A549 (cell line): ENCODE measurements at regions not wholly inside any gene's neighbourhood (a gene's known extent, or its start where the extent isn't known, plus 50 kb on each side); places are given as distances from the start of the nearest gene placed in this dataset.
"Not testable (repeated sequence)": the region's sequence is repeated elsewhere in the genome, so short reads cannot be mapped to it uniquely, and the experiment has no call there.

Experiments
- ATAC-seq, 2 experiments: fragments of 200-7000 bp in 1 of 2; fragments of >200 bp in 1 of 2; cut with Nextera tagmentation in 1 of 2; cut with Tn5 transposase in 1 of 2; 3 replicates each; pipeline versions ENCODE4 v1.8.0 to v1.9.1; 2018 to 2020; ENCODE audit warnings: mild to moderate bottlenecking in 1 of 2, moderate library complexity in 1 of 2
- CTCF ChIA-PET: fragments of 300-600 bp; sonication (Branson Sonifier 250); formaldehyde crosslinking; extraction: SDS; loops from one replicate; lab custom pipeline; 2021; ENCODE audit warnings: antibody characterized with exemption, inconsistent platforms; lab: Yijun Ruan, JAX
- POLR2A ChIA-PET: fragments of 350-600 bp; formaldehyde crosslinking; extraction: SDS; loops from one replicate; lab custom pipeline; 2021; ENCODE audit warnings: antibody characterized with exemption, inconsistent platforms; lab: Yijun Ruan, JAX
- DNase-seq, 2 experiments: peaks; one replicate each; pipeline versions ENCODE4 v3.0.0 to v3.0.0-alpha.2; 2011 to 2016; ENCODE audit warnings: low read depth in 1 of 2, low spot score in 1 of 2
- FAIRE-seq: peaks from 2 replicates; lab custom pipeline; 2011; peaks lifted over from hg19 to GRCh38; lab: Jason Lieb, UNC
- H3K27ac ChIP-seq, 2 experiments: fragments of >200 bp; sonication (Bioruptor Twin); formaldehyde crosslinking; 3 replicates each; pipeline ENCODE4 v1.5.1; 2016 to 2017
- H3K4me1 ChIP-seq: fragments of >200 bp; sonication (Bioruptor Twin); formaldehyde crosslinking; 3 replicates; pipeline ENCODE4 v1.6.1; 2016
- H3K4me2 ChIP-seq: fragments of >200 bp; sonication (Bioruptor Twin); formaldehyde crosslinking; 3 replicates; pipeline ENCODE4 v1.6.1; 2016
- H3K4me3 ChIP-seq: fragments of >200 bp; sonication (Bioruptor Twin); formaldehyde crosslinking; 3 replicates; pipeline ENCODE4 v1.5.1; 2016
- H3K9me3 ChIP-seq: fragments of >200 bp; sonication (Bioruptor Twin); formaldehyde crosslinking; 3 replicates; pipeline ENCODE4 v1.6.1; 2016
- ATOH8 ChIP-seq: fragments of 250-450 bp; sonication (Bioruptor Pico); IDR thresholded peaks from 2 replicates; pipeline ENCODE4 v1.5.0; 2020; ENCODE audit warnings: low read depth, mild to moderate bottlenecking, moderate library complexity
- BCL3 ChIP-seq: fragments of >200 bp; sonication (Bioruptor Twin); formaldehyde crosslinking; IDR thresholded peaks from 3 replicates; pipeline ENCODE4 v1.6.1; 2016
- CBX2 ChIP-seq: fragments of 200-600 bp; sonication (generic); IDR thresholded peaks from 2 replicates; pipeline ENCODE4 v1.6.1; 2016; ENCODE audit warnings: low read depth, mild to moderate bottlenecking, borderline replicate concordance
- CBX8 ChIP-seq: fragments of 200-600 bp; sonication (generic); IDR thresholded peaks from 2 replicates; pipeline ENCODE4 v1.6.1; 2016
- E2F6 ChIP-seq: IDR thresholded peaks from 2 replicates; pipeline ENCODE4 v1.6.1; 2012; ENCODE audit warnings: low read depth, borderline replicate concordance
- ELK1 ChIP-seq: fragments of 150-350 bp; IDR thresholded peaks from 2 replicates; pipeline ENCODE4 v1.6.1; 2014; ENCODE audit warnings: low read depth, mild to moderate bottlenecking, low read length
- FOSL2 ChIP-seq, 2 experiments: fragments of 450-650 bp in 1 of 2; fragments of >200 bp in 1 of 2; sonication (Bioruptor Twin) in 1 of 2; formaldehyde crosslinking; IDR thresholded peaks; 2 replicates each; pipeline versions ENCODE4 v1.5.0 to v1.6.1; 2016 to 2020; ENCODE audit warnings: mild to moderate bottlenecking in 1 of 2, moderate library complexity in 1 of 2
- HES2 ChIP-seq: fragments of >200 bp; sonication (Bioruptor Twin); formaldehyde crosslinking; IDR thresholded peaks from 2 replicates; pipeline ENCODE4 v1.6.1; 2016
- HEYL ChIP-seq: fragments of 250-450 bp; sonication (Bioruptor Pico); IDR thresholded peaks from 2 replicates; pipeline ENCODE4 v1.8.0; 2021; ENCODE audit warnings: mild to moderate bottlenecking, moderate library complexity
- HOXA7 ChIP-seq: fragments of 250-450 bp; sonication (Bioruptor Pico); IDR thresholded peaks from 2 replicates; pipeline ENCODE4 v1.5.0; 2020; ENCODE audit warnings: mild to moderate bottlenecking, moderate library complexity
- HOXB13 ChIP-seq: fragments of 250-450 bp; sonication (Bioruptor Pico); IDR thresholded peaks from 2 replicates; pipeline ENCODE4 v1.5.0; 2020; ENCODE audit warnings: low read depth, mild to moderate bottlenecking, moderate library complexity
- JUN ChIP-seq, 2 experiments: fragments of >200 bp; sonication (Bioruptor Twin); formaldehyde crosslinking; IDR thresholded peaks; 2 replicates in 1 of 2; 3 replicates in 1 of 2; pipeline ENCODE4 v1.6.1; 2016 to 2017
- JUNB ChIP-seq: fragments of >200 bp; sonication (Bioruptor Twin); formaldehyde crosslinking; IDR thresholded peaks from 2 replicates; pipeline ENCODE4 v1.6.1; 2016
- KDM1A ChIP-seq: fragments of 200-600 bp; sonication (generic); IDR thresholded peaks from 2 replicates; pipeline ENCODE4 v1.6.1; 2016; ENCODE audit warnings: low read depth, mild to moderate bottlenecking
- MAFK ChIP-seq: fragments of 450-650 bp; IDR thresholded peaks from 2 replicates; pipeline ENCODE4 v1.6.1; 2014; ENCODE audit not compliant: partially characterized antibody
- MAZ ChIP-seq: fragments of 150-350 bp; IDR thresholded peaks from 2 replicates; pipeline ENCODE4 v1.6.1; 2014; ENCODE audit warnings: antibody characterized with exemption, low read depth, low read length, borderline replicate concordance
- NPAS2 ChIP-seq: fragments of 250-450 bp; sonication (Bioruptor Pico); IDR thresholded peaks from 2 replicates; pipeline ENCODE4 v1.8.0; 2022; ENCODE audit warnings: mild to moderate bottlenecking, moderate library complexity, borderline replicate concordance
- PHF8 ChIP-seq: fragments of 200-600 bp; sonication (generic); IDR thresholded peaks from 2 replicates; pipeline ENCODE4 v1.6.1; 2016; ENCODE audit warnings: low read depth, mild to moderate bottlenecking, antibody characterized with exemption, moderate library complexity, borderline replicate concordance
- POLR2AphosphoS2 ChIP-seq: conservative IDR thresholded peaks from 2 replicates; pipeline ENCODE4 v1.6.1; 2012; ENCODE audit warnings: low read length, improper control_type of control experiment, inconsistent platforms
- RAD21 ChIP-seq, 2 experiments: fragments of >200 bp in 1 of 2; sonication (Bioruptor Twin) in 1 of 2; formaldehyde crosslinking in 1 of 2; IDR thresholded peaks in 1 of 2; conservative IDR thresholded peaks in 1 of 2; 2 replicates in 1 of 2; 3 replicates in 1 of 2; pipeline ENCODE4 v1.6.1; 2012 to 2018; ENCODE audit warnings: inconsistent platforms in 1 of 2
- REST ChIP-seq: fragments of 200-600 bp; sonication (generic); IDR thresholded peaks from 2 replicates; pipeline ENCODE4 v1.6.1; 2016; ENCODE audit warnings: antibody characterized with exemption, mild to moderate bottlenecking, moderate library complexity
- RFX5 ChIP-seq: fragments of 450-650 bp; IDR thresholded peaks from 2 replicates; pipeline ENCODE4 v1.7.1; 2014; ENCODE audit warnings: antibody characterized with exemption, mild to moderate bottlenecking, moderate library complexity
- RNF2 ChIP-seq: fragments of 200-600 bp; sonication (generic); IDR thresholded peaks from 2 replicates; pipeline ENCODE4 v1.6.1; 2016; ENCODE audit warnings: low read depth, mild to moderate bottlenecking, antibody characterized with exemption, moderate library complexity, borderline replicate concordance
- TFCP2L1 ChIP-seq: fragments of 250-450 bp; sonication (Bioruptor Pico); IDR thresholded peaks from 2 replicates; pipeline ENCODE4 v1.5.0; 2021; ENCODE audit warnings: mild to moderate bottlenecking
- TP53 ChIP-seq: fragments of 250-450 bp; sonication (Bioruptor Pico); IDR thresholded peaks from 2 replicates; pipeline ENCODE4 v1.5.0; 2021; ENCODE audit warnings: mild to moderate bottlenecking, moderate library complexity
- ZC3H11A ChIP-seq: fragments of 450-650 bp; IDR thresholded peaks from 2 replicates; pipeline ENCODE4 v1.6.1; 2014; ENCODE audit warnings: antibody characterized with exemption, mild to moderate bottlenecking
- ZFP36 ChIP-seq: fragments of 450-650 bp; IDR thresholded peaks from 2 replicates; pipeline ENCODE4 v1.6.1; 2014; ENCODE audit warnings: borderline replicate concordance; ENCODE audit not compliant: partially characterized antibody
- WGBS: methylation state at CpG from one replicate; pipeline ENCODE4 v1.1.6; 2017; ENCODE audit errors: missing lambda C conversion rate; 5-methylcytosine and 5-hydroxymethylcytosine counted together

GRCh38 chr6:100296810-100297544, 167.7 kb downstream of the SIM1 start (continued):
- no peak for TF ChIP-seq ZFP36
- no peak for TF ChIP-seq TFCP2L1 (CRISPR knock-in tag)
- no peak for TF ChIP-seq HOXA7
- TF ChIP-seq CBX8: no peak
- TF ChIP-seq CBX2: no peak
- TF ChIP-seq ELK1: no peak
- no peak for TF ChIP-seq RFX5
- no peak for TF ChIP-seq MAZ
- no peak for TF ChIP-seq ZC3H11A
- no peak for TF ChIP-seq KDM1A
- TF ChIP-seq REST: no peak
- TF ChIP-seq HES2: no peak
- peak; percentile 55 to 60; a peak in 3 of 5 replicates for TF ChIP-seq JUN (IDR thresholded peaks at IDR 0.05)
- TF ChIP-seq NPAS2 (CRISPR knock-in tag): no peak
- peak; percentile 83 for TF ChIP-seq JUNB
- TF ChIP-seq FOSL2 (IDR thresholded peaks at IDR 0.05): peak; percentile 68
- TF ChIP-seq FOSL2 (CRISPR knock-in tag; IDR thresholded peaks at IDR 0.05): peak; percentile 80
- TF ChIP-seq RAD21 (conservative IDR thresholded peaks at IDR 0.05 in 1 of 2, IDR thresholded peaks at IDR 0.05 in 1 of 2): peak in 1 of 2 experiments; percentile 14; a peak in 2 of 5 replicates
- TF ChIP-seq HOXB13 (CRISPR knock-in tag): no peak
- TF ChIP-seq ATOH8 (CRISPR knock-in tag): no peak
- TF ChIP-seq PHF8: no peak
- no peak for TF ChIP-seq HEYL
- TF ChIP-seq E2F6: no peak
- no peak for TF ChIP-seq RNF2
- no peak for TF ChIP-seq MAFK
- TF ChIP-seq BCL3: 0 out of 3 replicates have a peak, but pooled peaks have one; percentile 56
- no peak for TF ChIP-seq POLR2AphosphoS2
- TF ChIP-seq TP53 (CRISPR knock-in tag): no peak

- WGBS: 97% methylated on average over 2 of the region's 4 CpGs
- POLR2A ChIA-PET: not testable (repeated sequence)
Observed at GRCh38 chr6:100295172-100295571, 169.5 kb downstream of the SIM1 start.

More at GRCh38 chr6:100295172-100295571, 169.5 kb downstream of the SIM1 start:
- H3K4me2 ChIP-seq, DNase-seq, H3K4me3 ChIP-seq, H3K9me3 ChIP-seq, ATAC-seq, CTCF ChIA-PET, FAIRE-seq: not testable (repeated sequence)
- Histone ChIP-seq H3K27ac (peak overlapping the region in 1 of 2 experiments; percentile 89; a peak in 4 of 6 replicates), H3K4me1 (peaks cover 55% of the 10 kb centered on the region)
